ENCODE measurements at regions not wholly inside any gene's neighbourhood (a gene's known extent, or its start where the extent isn't known, plus 50 kb on each side); places are given as distances from the start of the nearest gene placed in this dataset.
"Not testable (repeated sequence)": the region's sequence is repeated elsewhere in the genome, so short reads cannot be mapped to it uniquely, and the experiment has no call there.

- no peak for DNase-seq (ENCODE audit: low read depth, low spot score)
These were observed 394.7 kb downstream of the THBS2 start for GRCh38 chr6:168858926-168859325.

GRCh38 chr6:168856914-168857313, 396.7 kb downstream of the THBS2 start:
- DNase-seq (ENCODE audit: low read depth, low spot score): no peak

- no peak for DNase-seq (ENCODE audit: low read depth, low spot score)
These were observed 401.2 kb downstream of the THBS2 start for GRCh38 chr6:168852376-168852884.

DNA sequence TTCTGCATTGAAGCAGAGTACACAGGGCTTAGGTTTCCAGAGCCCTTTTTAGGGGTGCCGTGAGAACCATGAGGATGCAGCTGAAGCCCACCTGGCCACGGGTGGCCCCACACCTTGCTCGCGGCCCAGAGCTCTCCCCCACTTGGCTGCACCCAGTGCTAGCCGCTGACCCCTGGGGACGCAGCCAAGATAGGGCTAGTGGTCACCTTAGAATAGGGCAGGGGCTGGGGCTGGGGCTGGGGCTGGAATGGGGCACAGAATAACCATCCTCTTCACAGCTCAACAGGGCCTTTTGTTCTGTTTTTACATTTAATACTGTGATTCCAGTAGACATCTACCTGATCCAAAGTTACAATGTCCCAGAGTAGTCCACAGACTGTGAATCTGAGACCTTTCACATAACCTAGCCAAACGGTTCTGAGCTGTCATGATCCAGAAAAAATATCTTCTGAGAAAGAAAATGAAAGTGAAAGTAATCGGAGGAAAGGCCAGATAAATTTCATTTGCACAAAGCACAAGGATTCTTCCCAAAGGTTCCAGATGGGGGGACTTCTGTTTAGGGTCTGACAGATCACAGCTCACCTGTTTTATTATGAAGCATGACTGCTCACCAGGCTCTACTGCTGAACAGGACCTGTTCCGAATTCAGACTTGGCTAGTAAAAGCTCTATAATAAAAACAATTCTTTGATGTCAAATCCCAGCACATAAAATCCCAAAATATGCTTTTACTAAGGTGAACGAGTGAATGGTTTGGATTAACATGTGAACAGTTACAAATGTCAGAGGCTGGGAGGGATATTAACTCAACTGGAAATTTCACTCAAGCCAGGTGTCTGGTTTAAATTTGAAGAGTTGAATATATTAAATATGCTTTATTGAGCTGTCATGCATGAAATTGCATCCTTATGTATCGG, 401.9 kb downstream of the THBS2 start:
- no peak for DNase-seq (ENCODE audit: low read depth, low spot score)

DNA sequence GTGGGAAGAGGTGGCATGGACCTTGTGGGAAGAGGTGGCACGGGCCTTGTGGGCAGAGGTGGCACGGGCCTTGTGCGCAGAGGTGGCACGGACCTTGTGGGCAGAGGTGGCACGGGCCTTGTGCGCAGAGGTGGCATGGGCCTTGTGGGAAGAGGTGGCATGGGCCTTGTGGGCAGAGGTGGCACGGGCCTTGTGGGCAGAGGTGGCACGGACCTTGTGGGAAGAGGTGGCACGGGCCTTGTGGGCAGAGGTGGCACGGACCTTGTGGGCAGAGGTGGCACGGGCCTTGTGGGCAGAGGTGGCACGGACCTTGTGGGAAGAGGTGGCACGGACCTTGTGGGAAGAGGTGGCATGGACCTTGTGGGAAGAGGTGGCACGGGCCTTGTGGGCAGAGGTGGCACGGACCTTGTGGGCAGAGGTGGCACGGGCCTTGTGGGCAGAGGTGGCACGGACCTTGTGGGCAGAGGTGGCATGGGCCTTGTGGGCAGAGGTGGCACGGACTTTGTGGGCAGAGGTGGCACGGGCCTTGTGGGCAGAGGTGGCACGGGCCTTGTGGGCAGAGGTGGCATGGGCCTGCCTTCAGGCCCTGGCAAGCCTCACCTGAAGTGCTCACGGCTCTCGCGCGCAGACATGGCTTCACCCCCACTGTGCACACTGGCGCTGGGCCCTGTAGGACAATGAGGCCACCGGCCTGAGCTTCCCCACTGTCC, 403.5 kb downstream of the THBS2 start:
- DNase-seq (ENCODE audit: low read depth, low spot score): not testable (repeated sequence)

- DNase-seq (ENCODE audit: low read depth, low spot score): no peak
These were observed 404.2 kb downstream of the THBS2 start for GRCh38 chr6:168849459-168849858.

DNA sequence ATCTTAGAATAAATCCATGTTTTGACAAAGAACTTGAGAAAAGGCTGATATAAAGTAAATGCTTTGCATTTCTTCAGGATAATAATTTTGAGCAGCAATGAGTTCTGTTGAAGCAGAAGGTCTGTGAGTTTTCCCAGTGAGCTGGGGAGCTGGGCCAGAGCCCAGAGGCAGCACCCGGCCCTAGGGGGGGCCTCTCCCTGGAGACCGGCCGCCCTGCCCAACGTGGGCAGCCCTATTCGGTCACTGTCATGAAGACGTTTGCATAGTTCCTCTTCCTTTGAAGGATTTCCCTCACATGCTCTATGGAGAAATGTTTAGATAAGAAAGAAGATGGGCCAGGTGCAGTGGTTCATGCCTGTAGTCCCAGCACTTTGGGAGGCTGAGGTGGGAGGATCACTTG, 404.8 kb downstream of the THBS2 start:
- no peak for DNase-seq (ENCODE audit: low read depth, low spot score)

DNA sequence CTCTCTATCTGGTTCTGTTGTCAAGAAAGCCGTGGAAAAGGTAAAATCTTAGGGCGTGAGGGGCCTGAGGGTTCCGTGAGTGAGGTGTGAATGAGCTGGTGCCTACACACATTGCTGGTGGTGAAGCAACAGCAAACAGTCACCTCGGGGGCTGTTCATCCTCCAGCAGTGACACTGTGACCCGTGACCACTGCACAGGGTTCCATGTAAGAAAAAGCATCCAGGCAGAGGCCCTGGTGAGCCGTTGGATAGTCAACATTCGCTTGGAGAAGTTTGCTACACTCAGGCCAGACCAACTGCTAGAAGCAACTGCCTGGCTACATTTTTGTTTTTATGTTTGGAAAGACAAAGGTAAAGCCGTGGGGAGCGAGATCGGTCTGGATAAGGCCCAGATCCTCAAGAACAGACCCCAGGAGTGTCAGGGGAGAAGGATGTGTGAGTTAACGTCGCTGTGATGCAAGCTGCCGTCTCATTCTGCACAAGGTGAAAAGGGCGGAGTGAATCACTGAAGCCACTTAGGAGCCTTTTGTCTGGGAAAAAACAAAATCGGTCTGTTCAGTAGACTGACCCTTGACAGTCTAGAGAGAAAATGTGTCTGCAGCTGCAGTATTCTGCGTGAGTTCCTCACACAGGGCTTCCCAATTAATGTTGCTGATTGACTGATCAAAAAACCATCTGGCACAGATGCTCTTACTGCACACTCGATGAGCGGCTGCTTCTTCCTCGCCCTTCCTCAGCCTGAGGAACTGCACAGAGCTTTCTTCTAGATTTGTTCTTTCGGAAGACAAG, 404.0 kb downstream of the SMOC2 start:
- no peak for DNase-seq (ENCODE audit: low read depth, low spot score)

DNA sequence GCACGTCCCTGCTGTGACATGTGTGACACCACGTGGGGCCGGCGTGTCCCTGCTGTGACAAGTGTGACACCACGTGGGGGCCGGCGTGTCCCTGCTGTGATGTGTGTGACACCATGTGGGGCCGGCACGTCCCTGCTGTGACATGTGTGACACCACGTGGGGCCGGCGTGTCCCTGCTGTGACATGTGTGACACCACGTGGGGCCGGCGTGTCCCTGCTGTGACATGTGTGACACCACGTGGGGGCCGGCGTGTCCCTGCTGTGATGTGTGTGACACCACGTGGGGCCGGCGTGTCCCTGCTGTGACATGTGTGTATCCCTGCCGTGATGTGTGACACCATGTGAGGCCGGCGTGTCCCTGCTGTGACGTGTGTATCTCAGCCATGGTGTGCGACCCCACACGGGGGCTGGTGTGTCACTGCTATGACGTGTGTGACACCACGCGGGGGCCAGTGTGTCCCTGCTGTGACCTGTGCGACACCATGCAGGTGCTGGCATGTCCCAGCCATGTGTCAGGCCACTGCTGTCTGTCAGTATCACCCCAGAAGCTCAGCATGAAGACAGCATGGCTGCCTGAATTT, 401.7 kb downstream of the SMOC2 start:
- not testable (repeated sequence) for DNase-seq (ENCODE audit: low read depth, low spot score)

DNA sequence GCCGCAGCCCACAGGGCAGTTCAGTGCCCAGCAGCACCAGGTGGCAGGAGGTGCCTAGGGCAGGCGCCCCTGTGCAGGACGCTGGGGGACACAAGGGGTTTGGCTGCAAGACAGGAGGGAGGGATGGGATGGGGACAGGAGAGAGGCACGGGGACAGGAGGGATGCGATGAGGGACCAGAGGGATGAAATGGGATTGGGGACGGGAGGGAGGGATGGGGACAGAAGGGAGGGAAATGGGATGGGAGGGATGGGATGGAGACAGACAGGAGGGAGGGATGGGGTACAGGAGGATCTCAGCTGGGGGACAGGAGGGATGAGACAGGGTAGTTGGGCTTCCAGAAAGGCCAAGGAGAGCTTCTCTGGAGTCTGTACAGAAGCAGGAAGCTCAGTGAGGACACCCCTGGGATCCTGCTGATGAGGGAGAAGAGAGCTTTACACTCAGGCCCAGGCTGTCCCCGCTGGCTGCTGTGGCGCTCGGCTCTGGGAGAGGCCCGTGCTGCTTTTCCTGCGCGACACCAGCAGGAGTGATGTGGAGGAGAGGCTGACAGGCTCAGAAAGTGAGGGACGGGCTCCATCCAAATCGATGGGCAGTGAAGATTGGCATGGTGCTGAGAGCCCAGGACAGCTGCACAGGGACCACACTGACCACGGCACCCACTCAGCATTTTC, 400.8 kb downstream of the SMOC2 start:
- DNase-seq (ENCODE audit: low read depth, low spot score): no peak

DNA sequence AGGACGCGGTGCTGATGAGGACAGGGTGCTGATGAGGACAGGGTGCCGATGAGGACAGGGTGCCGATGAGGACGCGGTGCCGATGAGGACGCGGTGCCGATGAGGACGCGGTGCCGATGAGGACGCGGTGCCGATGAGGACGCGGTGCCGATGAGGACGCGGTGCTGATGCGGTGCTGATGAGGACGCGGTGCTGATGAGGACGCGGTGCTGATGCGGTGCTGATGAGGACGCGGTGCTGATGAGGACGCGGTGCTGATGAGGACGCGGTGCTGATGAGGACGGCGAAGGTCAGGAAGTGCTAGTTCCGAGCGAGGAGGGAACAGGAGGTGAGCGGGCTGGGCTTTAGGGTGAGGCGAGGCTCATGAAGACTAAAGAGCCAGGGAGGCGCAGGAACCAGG, 399.9 kb downstream of the SMOC2 start:
- DNase-seq (ENCODE audit: low read depth, low spot score): not testable (repeated sequence)

- not testable (repeated sequence) for DNase-seq (ENCODE audit: low read depth, low spot score)
These were observed 399.3 kb downstream of the SMOC2 start for GRCh38 chr6:168840299-168840698.

GRCh38 chr6:168838037-168838399, 397.0 kb downstream of the SMOC2 start:
- no peak for DNase-seq (ENCODE audit: low read depth, low spot score)

DNA sequence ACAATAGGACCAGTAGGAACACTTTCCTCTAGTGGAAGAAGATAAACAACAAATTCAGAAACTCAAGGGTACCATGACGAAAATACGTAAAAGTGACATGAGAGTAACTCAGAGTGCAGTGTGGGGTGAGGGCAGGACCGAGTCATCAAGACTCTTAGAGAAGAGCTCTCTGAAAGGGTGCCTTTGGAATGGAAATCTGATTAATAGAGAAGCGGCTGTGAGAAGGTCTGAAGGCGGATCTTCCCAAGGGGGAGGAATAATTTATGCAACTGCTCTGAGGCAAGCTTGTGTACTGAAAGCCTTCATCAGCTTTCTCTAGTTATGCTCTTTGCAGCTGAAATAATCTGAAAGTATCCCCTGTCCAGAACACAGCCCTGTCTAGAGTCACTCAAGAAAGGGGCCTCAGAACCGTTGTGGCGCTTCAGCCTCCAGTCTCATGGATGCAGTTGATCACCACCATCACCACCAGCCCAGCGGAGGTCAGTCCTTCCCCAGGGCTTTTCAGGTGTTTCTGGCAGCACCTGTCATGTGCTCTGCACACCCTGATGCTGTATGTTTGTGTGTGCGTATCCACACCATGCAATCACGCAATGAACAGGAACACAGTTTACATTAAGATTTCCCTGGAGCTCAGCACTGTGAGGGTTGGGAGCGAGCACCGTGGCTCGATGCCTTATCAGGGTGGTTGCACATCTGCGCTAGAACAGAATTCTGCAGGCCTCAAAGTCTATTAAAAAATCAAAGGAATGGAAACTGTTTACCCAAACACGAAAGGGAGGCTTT, 396.5 kb downstream of the SMOC2 start:
- no peak for DNase-seq (ENCODE audit: low read depth, low spot score)

- DNase-seq (ENCODE audit: low read depth, low spot score): no peak
These were observed 395.0 kb downstream of the SMOC2 start for GRCh38 chr6:168835991-168836390.

DNA sequence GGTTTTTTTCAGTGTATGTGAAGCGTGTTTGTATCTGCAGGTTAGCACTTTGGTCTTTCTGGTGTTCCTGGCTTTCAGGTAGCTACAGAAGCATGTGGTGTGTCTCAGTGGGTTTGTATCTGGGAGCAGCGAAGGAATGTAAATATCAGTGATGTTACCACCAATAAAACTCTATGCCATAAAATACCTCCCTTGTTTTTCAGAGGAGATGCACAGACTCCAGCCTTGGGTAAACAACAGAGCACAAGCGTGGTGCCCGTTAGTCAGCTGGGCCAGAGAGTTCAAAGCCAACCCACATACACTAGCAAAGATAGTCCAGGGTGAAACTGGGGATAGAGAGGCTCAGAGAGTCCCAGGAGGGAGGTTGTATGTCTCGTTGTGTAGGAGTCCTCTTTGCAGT, 393.8 kb downstream of the SMOC2 start:
- DNase-seq (ENCODE audit: low read depth, low spot score): no peak

- no peak for DNase-seq (ENCODE audit: low read depth, low spot score)
These were observed 393.1 kb downstream of the SMOC2 start for GRCh38 chr6:168834042-168834587.

- DNase-seq (ENCODE audit: low read depth, low spot score): no peak
These were observed 387.8 kb downstream of the SMOC2 start for GRCh38 chr6:168828800-168829199.

- no peak for DNase-seq (ENCODE audit: low read depth, low spot score)
These were observed 387.1 kb downstream of the SMOC2 start for GRCh38 chr6:168828035-168828434.

- no peak for DNase-seq (ENCODE audit: low read depth, low spot score)
These were observed 386.5 kb downstream of the SMOC2 start for GRCh38 chr6:168827586-168827871.
